ENCODE measurements at regions not wholly inside any gene's neighbourhood (a gene's known extent, or its start where the extent isn't known, plus 50 kb on each side); places are given as distances from the start of the nearest gene placed in this dataset.

DNA sequence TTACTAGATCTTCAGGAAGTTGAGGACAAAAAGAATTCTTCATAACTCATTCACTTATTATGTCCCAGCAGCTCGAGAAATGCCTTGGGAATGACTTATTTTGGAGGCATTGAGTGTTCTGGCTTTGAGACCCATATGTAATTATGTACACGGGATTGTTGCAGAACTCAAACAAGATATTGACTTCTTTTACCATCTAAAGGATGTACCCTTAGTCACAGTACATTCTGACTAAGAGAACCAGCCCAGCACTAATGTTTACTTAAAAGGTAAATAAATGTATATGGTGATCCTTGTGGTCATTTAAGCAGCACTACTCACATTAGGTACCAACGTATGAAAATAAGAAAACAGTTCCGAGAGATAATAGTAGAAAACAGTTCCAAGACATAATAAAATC, 268.9 kb downstream of the ADCYAP1 start:
- no peak for DNase-seq (ENCODE audit: insufficient read length, low spot score, missing footprints)
- H3K79me2 ChIP-seq (ENCODE audit: insufficient read depth, low read length) = no peaks in the 10 kb centered on the region
- H3K9me3 ChIP-seq (ENCODE audit: low read depth, low read length) = peaks cover 5% of the 10 kb centered on the region
- no peak for TF ChIP-seq CTCF (IDR thresholded peaks at IDR 0.05; ENCODE audit: extremely low read depth, low read depth, low read length)
- H3K27ac ChIP-seq (ENCODE audit: low read depth, low read length) = no peak overlapping the region
- H2AFZ ChIP-seq (ENCODE audit: low read length) = no peak overlapping the region
- H3K4me3 ChIP-seq (ENCODE audit: insufficient read depth, low read length) = no peak overlapping the region
- no peaks in the 10 kb centered on the region for H3K36me3 ChIP-seq (ENCODE audit: insufficient read depth, low read length)
- no peak overlapping the region for H3K4me2 ChIP-seq (ENCODE audit: insufficient read depth, low read length)
- H3K4me1 ChIP-seq (ENCODE audit: insufficient read depth, low read length) = no peaks in the 10 kb centered on the region
- H4K20me1 ChIP-seq (ENCODE audit: insufficient read depth, low read length) = no peaks in the 10 kb centered on the region
- no peaks in the 10 kb centered on the region for H3K27me3 ChIP-seq (ENCODE audit: insufficient read depth, low read length)

DNA sequence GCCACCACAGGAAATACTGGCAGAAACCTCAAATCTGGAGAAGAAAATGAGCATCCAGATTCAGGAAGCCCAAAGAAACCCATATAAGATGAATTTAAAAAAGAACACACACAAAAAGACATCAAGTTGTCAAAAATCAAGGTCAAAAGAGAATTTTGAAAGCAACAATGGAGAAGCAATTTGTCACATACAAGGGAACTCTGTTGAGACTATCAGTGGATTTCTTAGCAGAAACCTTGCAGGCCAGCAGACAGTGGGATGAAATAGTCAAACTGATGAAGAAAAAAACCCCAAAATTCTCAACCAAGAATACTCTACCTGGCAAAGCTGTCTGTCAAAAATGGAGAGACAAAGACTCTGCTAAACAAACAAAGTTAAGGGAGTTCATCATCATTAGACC, 272.6 kb downstream of the ADCYAP1 start:
- Histone ChIP-seq H4K20me1 (ENCODE audit: insufficient read depth, low read length) (no peaks in the 10 kb centered on the region), H3K4me3 (ENCODE audit: insufficient read depth, low read length) (no peak overlapping the region)
- TF ChIP-seq CTCF (IDR thresholded peaks at IDR 0.05; ENCODE audit: extremely low read depth, low read depth, low read length) = no peak

DNA sequence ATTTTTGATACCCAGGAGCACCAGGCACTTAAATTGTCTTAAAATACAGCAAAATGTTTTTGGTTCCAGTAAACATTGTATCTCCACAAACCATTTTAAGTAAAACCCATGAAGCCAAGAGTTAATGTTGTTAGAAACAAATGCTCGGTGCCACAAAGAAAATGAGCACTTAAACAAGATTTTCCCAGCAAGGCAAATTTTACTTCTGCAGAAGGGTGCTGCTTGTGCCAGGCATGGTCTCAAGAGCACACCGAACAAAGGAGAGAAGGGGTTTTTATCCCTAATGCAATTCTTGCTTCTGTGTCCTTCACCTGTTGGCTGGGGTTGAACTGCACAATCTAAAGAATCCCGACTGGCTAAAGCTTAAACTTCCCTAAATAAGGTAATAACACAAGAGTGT, 286.7 kb downstream of the ADCYAP1 start:
- no peak overlapping the region for H3K4me2 ChIP-seq (ENCODE audit: insufficient read depth, low read length)
- H3K9me3 ChIP-seq (ENCODE audit: low read depth, low read length) = peaks cover 7% of the 10 kb centered on the region
- no peaks in the 10 kb centered on the region for H3K27me3 ChIP-seq (ENCODE audit: insufficient read depth, low read length)
- no peaks in the 10 kb centered on the region for H4K20me1 ChIP-seq (ENCODE audit: insufficient read depth, low read length)
- no peak overlapping the region for H2AFZ ChIP-seq (ENCODE audit: low read length)
- no peaks in the 10 kb centered on the region for H3K4me1 ChIP-seq (ENCODE audit: insufficient read depth, low read length)
- no peak for TF ChIP-seq CTCF (IDR thresholded peaks at IDR 0.05; ENCODE audit: extremely low read depth, low read depth, low read length)
- no peak overlapping the region for H3K27ac ChIP-seq (ENCODE audit: low read depth, low read length)
- DNase-seq (ENCODE audit: insufficient read length, low spot score, missing footprints) = no peak
- H3K36me3 ChIP-seq (ENCODE audit: insufficient read depth, low read length) = no peaks in the 10 kb centered on the region
- no peaks in the 10 kb centered on the region for H3K79me2 ChIP-seq (ENCODE audit: insufficient read depth, low read length)
- H3K4me3 ChIP-seq (ENCODE audit: insufficient read depth, low read length) = no peak overlapping the region

More for the DNA sequence above, 272.6 kb downstream of the ADCYAP1 start:
- H2AFZ ChIP-seq (ENCODE audit: low read length) = no peak overlapping the region
- no peaks in the 10 kb centered on the region for H3K4me1 ChIP-seq (ENCODE audit: insufficient read depth, low read length)
- no peak overlapping the region for H3K4me2 ChIP-seq (ENCODE audit: insufficient read depth, low read length)
- DNase-seq (ENCODE audit: insufficient read length, low spot score, missing footprints) = no peak
- no peaks in the 10 kb centered on the region for H3K27me3 ChIP-seq (ENCODE audit: insufficient read depth, low read length)
- H3K36me3 ChIP-seq (ENCODE audit: insufficient read depth, low read length) = no peaks in the 10 kb centered on the region
- H3K9me3 ChIP-seq (ENCODE audit: low read depth, low read length) = peaks cover 5% of the 10 kb centered on the region
- H3K27ac ChIP-seq (ENCODE audit: low read depth, low read length) = no peak overlapping the region
- H3K79me2 ChIP-seq (ENCODE audit: insufficient read depth, low read length) = no peaks in the 10 kb centered on the region

- DNase-seq (ENCODE audit: insufficient read length, low spot score, missing footprints) = no peak
- Histone ChIP-seq H3K4me1 (ENCODE audit: insufficient read depth, low read length) (no peaks in the 10 kb centered on the region), H3K79me2 (ENCODE audit: insufficient read depth, low read length) (no peaks in the 10 kb centered on the region), H3K9me3 (ENCODE audit: low read depth, low read length) (no peaks in the 10 kb centered on the region), H3K4me3 (ENCODE audit: insufficient read depth, low read length) (no peak overlapping the region), H4K20me1 (ENCODE audit: insufficient read depth, low read length) (no peaks in the 10 kb centered on the region), H3K27me3 (ENCODE audit: insufficient read depth, low read length) (no peaks in the 10 kb centered on the region), H3K4me2 (ENCODE audit: insufficient read depth, low read length) (no peak overlapping the region), H3K36me3 (ENCODE audit: insufficient read depth, low read length) (no peaks in the 10 kb centered on the region), H3K27ac (ENCODE audit: low read depth, low read length) (no peak overlapping the region), H2AFZ (ENCODE audit: low read length) (no peak overlapping the region)
- no peak for TF ChIP-seq CTCF (IDR thresholded peaks at IDR 0.05; ENCODE audit: extremely low read depth, low read depth, low read length)
These were observed 308.5 kb downstream of the ADCYAP1 start for GRCh38 chr18:1213126-1213525.

Data from osteoblast (primary cell).